Upper lobe of right lung (tissue), 1 donor: ENCODE measurements at regions not wholly inside any gene's neighbourhood (a gene's known extent, or its start where the extent isn't known, plus 50 kb on each side); places are given as distances from the start of the nearest gene placed in this dataset.
"Not testable (repeated sequence)": the region's sequence is repeated elsewhere in the genome, so short reads cannot be mapped to it uniquely, and the experiment has no call there.

Source experiments
- ATAC-seq: fragments of 200-7000 bp; cut with Tn5 transposase; one replicate; pipeline ENCODE4 v1.9.1; 2020; ENCODE audit warnings: mild to moderate bottlenecking, moderate library complexity
- DNase-seq: peaks from one replicate; pipeline ENCODE4 v3.0.0-alpha.2; 2020
- H3K27ac ChIP-seq: fragments of 200-600 bp; one replicate; pipeline ENCODE4 v1.8.0; 2022
- H3K27me3 ChIP-seq: fragments of 200-600 bp; one replicate; pipeline ENCODE4 v1.8.0; 2022; ENCODE audit warnings: mild to moderate bottlenecking
- H3K36me3 ChIP-seq: fragments of 200-600 bp; one replicate; pipeline ENCODE4 v1.8.0; 2022
- H3K4me1 ChIP-seq: fragments of 200-600 bp; one replicate; pipeline ENCODE4 v1.8.0; 2022
- H3K4me3 ChIP-seq: fragments of 200-600 bp; one replicate; pipeline ENCODE4 v1.8.0; 2022; ENCODE audit warnings: mild to moderate bottlenecking
- H3K9me3 ChIP-seq: fragments of 200-600 bp; one replicate; pipeline ENCODE4 v1.8.0; 2022
- intact Hi-C: fragments of 100-400 bp; cut with DNase I; formaldehyde crosslinking; loops from one replicate; pipeline ENCODE4 v1.11.0; 2022
- TF ChIP-seq, protein P1 (sequence below): fragments of 200-600 bp; IDR thresholded peaks from one replicate; pipeline ENCODE4 v1.8.0; 2022; ENCODE audit warnings: antibody characterized with exemption
- donor health status: DM: no; HTN: yes; CAD: no; lungs with severe emphysema.

- TF ChIP-seq, protein P1, sequence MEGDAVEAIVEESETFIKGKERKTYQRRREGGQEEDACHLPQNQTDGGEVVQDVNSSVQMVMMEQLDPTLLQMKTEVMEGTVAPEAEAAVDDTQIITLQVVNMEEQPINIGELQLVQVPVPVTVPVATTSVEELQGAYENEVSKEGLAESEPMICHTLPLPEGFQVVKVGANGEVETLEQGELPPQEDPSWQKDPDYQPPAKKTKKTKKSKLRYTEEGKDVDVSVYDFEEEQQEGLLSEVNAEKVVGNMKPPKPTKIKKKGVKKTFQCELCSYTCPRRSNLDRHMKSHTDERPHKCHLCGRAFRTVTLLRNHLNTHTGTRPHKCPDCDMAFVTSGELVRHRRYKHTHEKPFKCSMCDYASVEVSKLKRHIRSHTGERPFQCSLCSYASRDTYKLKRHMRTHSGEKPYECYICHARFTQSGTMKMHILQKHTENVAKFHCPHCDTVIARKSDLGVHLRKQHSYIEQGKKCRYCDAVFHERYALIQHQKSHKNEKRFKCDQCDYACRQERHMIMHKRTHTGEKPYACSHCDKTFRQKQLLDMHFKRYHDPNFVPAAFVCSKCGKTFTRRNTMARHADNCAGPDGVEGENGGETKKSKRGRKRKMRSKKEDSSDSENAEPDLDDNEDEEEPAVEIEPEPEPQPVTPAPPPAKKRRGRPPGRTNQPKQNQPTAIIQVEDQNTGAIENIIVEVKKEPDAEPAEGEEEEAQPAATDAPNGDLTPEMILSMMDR = no peak
- H3K4me3 ChIP-seq = no peak overlapping the region
- no peak for DNase-seq
- no peaks in the 10 kb centered on the region for H3K9me3 ChIP-seq
- H3K36me3 ChIP-seq = no peaks in the 10 kb centered on the region
- no peaks in the 10 kb centered on the region for H3K27me3 ChIP-seq
- no peaks in the 10 kb centered on the region for H3K4me1 ChIP-seq
- intact Hi-C loops = no loop called here
- ATAC-seq = no peak
- no peak overlapping the region for H3K27ac ChIP-seq
Observed at GRCh38 chr5:68685863-68686262, 408.0 kb upstream of the SLC30A5 start.

- ATAC-seq (no peak), DNase-seq (no peak)
- intact Hi-C loops = no loop called here
- H3K36me3 ChIP-seq = no peaks in the 10 kb centered on the region
- H3K27ac ChIP-seq = no peak overlapping the region
- TF ChIP-seq, protein P1 = no peak
- no peaks in the 10 kb centered on the region for H3K27me3 ChIP-seq
- no peak overlapping the region for H3K4me3 ChIP-seq
- no peaks in the 10 kb centered on the region for H3K9me3 ChIP-seq
- no peaks in the 10 kb centered on the region for H3K4me1 ChIP-seq
Observed at GRCh38 chr5:68688547-68688946, 405.3 kb upstream of the SLC30A5 start.

DNA sequence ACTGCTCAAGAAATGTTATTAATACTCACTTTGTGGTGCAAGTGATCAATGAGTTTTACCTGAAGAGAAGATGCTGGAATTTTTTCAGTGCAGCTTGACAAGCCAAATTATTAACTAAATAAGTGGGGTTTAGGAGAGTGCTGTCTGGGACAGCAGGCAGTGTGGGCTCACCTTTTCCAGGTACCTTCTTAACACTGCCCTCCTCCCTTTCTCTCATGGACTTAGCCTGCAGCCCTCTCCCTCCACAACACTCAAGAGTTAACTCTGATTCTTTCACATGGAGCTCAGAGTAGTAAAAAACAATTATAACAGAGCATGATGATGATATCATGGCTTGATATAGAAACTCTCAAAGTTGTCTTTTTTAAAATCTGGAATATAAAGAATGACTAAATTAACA is 404.8 kb upstream of the SLC30A5 start:
- Histone ChIP-seq H3K27ac (no peak overlapping the region), H3K36me3 (no peaks in the 10 kb centered on the region), H3K27me3 (no peaks in the 10 kb centered on the region), H3K9me3 (no peaks in the 10 kb centered on the region), H3K4me1 (no peaks in the 10 kb centered on the region), H3K4me3 (no peak overlapping the region)
- DNase-seq (no peak), ATAC-seq (no peak)
- intact Hi-C loops = no loop called here
- TF ChIP-seq, protein P1 = no peak

GRCh38 chr5:68691874-68692273 is 401.9 kb upstream of the SLC30A5 start:
- H3K9me3 ChIP-seq, H3K36me3 ChIP-seq, H3K4me1 ChIP-seq, ATAC-seq, H3K4me3 ChIP-seq, H3K27ac ChIP-seq, H3K27me3 ChIP-seq, DNase-seq, intact Hi-C loops: not testable (repeated sequence)

GRCh38 chr5:68698025-68698940 is 395.5 kb upstream of the SLC30A5 start:
- H3K4me3 ChIP-seq = no peak overlapping the region
- intact Hi-C loops = no loop called here
- H3K9me3 ChIP-seq = no peaks in the 10 kb centered on the region
- TF ChIP-seq, protein P1 = no peak
- DNase-seq = no peak
- no peak overlapping the region for H3K27ac ChIP-seq
- ATAC-seq = no peak
- no peaks in the 10 kb centered on the region for H3K36me3 ChIP-seq
- no peaks in the 10 kb centered on the region for H3K27me3 ChIP-seq
- H3K4me1 ChIP-seq = no peaks in the 10 kb centered on the region

GRCh38 chr5:68699966-68700365 is 393.8 kb upstream of the SLC30A5 start:
- H3K4me1 ChIP-seq = no peaks in the 10 kb centered on the region
- no peaks in the 10 kb centered on the region for H3K9me3 ChIP-seq
- H3K4me3 ChIP-seq = no peak overlapping the region
- DNase-seq = no peak
- TF ChIP-seq, protein P1 = no peak
- intact Hi-C loops = no loop called here
- H3K27ac ChIP-seq = no peak overlapping the region
- H3K27me3 ChIP-seq = no peaks in the 10 kb centered on the region
- no peak for ATAC-seq
- H3K36me3 ChIP-seq = no peaks in the 10 kb centered on the region
